Activated CD4-positive, CD25-positive, alpha-beta regulatory T cell (primary cell): ENCODE measurements at regions not wholly inside any gene's neighbourhood (a gene's known extent, or its start where the extent isn't known, plus 50 kb on each side); places are given as distances from the start of the nearest gene placed in this dataset.

ENCODE experiments used
- DNase-seq, 4 experiments: peaks; one replicate each; lab custom pipeline; 2025; lab: John Stamatoyannopoulos, UW

DNA sequence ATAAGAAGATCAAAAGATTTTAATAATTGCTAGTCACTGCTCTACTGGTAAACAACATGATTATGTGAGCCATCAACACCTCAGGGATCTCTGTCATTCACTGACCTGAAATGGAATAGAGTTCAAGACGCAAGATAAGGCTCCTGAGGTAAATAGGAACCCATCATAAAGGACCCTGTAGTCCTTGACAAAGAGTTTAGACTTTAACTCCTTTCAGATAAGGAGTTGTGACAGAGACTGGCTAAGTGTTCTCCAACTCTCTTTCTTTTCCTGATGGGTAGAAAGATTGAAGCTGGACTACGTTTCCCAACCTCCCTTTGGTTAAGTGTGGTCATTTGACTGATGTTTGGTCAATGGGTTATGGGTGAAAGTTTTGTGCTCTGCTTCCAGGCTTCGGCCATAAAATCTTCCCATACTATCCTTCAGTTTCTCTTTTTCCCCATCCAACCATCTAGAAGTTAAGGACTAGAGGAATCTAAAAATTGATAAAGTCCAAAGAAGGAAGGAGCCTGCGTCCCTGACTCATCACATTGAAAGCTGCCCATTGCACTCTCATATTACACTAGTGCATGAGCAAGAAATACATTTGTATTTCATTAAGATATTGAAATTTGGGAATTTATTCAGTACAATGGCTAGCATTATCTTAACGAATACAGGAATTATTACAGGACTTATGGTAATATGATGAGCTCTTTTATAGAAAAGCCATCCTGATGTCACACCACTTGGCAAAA, 293.7 kb upstream of the ACVR2A start:
- DNase-seq, result no peak

DNA sequence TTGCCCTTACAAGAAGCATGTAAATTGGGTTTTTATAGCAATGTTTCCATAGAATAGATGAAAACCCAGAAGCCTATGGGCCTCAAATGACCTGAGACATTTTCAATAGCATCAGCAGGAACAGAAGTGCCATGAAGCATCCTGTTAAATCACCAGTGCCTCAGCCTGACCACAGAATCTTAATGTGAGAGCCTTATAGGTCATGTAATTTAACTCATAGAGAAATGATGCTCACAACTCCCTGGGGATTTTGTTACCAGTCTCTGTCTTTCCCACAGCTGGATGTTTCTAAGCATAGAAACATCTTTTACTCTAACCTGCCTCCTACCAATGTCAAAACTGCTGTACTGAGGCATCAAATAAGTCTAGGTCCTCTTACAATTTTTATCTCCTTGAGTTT, 295.8 kb upstream of the ACVR2A start:
- no peak for DNase-seq

DNA sequence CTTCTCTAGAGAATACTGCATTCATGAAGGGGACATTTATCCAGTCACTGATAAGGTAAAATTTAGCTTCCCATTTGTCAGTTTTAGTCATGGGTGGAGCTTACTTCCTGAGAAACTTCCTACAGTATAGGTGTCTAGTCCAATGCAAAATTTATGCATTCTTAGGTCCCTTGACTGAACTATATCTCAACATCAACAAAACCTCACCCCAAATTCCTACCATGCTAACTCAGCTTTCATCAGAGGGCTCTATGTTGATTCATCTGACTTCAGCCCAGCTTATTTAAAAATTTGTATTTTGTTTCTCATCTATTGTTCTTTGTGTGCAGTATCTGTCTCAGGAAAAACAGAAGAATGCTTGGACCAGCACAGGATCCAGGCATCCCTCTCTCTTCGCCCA, 296.4 kb upstream of the ACVR2A start:
- no peak for DNase-seq

DNA sequence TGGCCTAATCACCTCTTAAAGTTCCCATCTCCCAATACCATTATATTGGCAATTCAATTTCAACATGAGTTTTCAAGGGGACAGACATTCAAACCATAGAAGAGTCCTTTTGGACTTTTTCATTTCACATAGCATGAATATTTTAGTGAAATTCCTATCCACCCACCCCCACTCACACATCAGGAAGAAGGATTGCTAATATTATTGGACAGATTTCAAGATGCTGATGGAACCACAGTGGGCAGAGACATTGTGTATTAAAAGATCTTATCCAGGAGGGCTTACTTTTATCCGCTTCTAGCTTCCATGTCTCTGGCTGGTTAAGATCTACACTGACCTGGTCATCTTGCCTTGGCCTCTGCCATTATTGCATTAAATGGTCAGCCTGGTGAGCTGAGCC, 297.4 kb upstream of the ACVR2A start:
- no peak for DNase-seq

DNA sequence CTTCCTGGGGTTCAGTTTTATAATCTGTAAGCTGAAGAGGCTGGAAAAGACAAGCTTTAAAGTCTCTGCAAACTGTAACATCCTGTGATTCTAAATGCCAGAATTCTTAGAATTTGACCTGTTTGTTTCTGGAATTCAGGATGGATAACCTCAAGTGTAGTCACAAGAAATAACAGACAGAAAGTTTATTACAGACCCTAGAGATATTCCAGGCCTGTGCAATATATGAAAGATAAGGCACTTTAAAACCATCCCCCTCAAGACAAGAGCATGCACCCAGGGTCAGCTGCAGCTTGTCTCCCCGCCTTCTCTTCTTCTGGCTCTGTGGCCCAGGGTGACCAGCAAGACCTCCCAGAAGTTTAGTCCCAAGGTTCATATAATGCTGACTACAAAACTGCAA, 298.7 kb upstream of the ACVR2A start:
- DNase-seq, result no peak

DNA sequence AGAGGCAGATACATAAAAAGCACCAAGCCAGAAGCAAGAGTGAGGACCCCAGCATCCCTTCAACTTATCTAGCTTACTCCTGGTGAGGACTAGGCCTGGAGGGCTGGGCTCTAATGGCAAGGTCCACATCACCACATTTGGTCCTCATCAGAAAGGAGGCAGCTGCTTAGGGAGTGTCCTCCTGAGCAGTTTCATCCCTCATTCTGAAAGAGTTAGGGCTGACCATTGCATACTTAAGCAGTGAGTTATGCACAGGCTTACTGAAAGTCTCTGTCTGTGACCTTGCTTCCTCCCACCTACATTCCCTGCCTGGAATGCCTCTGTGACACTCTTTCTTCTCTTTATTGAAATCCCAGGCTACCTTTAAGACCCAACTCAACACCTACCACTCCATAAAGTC, 301.8 kb upstream of the ACVR2A start:
- DNase-seq, result no peak

DNA sequence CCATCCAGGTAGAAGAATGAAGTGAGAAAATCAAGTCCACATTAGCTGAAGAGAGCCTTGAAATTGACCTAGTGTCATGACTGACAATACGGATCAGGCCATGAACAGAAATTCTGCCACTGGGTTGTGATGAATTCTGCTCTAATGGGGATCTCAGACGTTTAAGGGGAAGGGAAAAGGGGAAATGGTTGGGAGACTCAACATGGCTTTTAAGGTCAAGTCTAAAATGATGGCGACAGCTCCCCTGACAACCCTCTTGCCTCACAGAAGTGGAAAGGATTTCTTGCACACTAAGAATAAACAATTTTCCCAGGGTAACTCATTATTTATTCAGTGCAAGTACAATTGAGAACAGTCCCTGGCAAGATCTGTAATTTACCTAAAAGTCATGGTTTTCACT, 302.5 kb upstream of the ACVR2A start:
- DNase-seq, result no peak

DNA sequence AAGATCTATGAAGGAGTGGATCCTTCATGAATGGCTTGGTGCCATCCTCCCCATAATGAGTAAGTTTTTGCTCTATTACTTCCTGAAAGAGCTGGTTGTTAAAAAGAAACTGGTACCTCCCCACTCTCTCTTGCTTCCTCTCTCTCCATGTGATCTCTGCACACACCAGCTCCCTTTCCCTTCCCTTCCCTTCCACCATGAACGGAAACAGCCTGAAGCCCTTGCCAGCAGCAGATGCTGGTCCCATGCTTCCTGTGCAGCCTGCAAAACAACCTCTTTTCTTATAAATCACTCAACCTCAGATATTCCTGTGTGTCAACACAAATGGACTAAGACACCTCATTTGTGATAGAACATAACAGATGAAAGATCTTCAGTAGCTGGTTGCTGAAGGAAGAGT, 303.5 kb upstream of the ACVR2A start:
- DNase-seq, result no peak

DNA sequence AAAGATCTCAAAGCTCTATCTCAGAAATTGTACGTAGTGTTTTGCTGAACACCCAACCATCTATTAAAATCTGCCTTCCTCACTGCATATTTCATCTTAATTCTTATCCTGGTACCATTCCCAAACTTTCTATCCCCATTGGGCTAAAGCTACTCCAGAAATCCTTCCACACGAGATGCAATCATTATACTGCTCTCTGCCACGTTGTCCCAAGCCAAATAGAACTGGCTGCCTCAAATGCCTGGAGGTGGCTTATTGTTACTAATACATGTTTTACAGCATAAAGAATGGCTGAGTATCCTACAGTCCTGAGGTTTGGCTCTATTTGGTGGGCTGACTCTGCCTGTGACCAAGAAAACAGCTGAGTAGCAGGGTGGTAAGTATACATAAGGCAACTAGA, 306.0 kb upstream of the ACVR2A start:
- DNase-seq, result no peak

DNA sequence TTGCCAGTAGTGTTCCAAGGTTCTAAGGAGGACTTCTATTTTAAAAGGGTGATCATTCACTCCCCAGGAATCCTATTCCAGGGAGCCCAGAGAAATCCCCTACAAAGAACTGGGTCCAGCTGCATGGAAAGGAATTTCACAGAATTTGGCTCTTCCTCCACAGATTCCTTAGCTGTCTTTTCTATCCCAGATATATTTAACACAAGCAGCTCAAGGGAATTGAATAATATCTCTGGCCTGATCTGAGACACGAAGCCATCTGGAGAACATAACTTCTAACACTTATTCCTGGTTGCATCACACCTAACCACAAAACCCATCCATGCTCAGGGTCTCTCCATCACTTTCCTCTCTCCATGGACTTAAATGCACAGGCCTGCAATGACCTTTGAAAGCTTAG, 306.7 kb upstream of the ACVR2A start:
- no peak for DNase-seq

DNA sequence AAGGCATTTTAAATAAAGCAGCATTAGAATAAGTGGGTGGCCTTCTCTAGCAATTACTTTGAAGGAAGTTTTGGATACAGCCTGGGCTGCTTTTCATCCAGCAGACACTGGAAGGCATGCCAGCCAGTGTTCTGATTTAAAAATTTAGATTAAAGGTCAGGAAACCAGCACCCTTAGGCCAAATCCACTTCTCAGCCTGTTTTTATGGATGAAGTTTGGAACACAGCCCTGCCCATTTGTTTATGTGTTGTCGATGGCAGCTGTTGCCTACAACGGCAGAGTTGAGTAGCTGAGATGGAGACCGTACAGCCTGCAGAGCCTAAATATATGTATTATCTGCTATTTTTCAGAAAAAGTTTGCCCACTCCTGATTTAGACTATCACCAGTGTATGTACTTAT, 313.6 kb upstream of the ACVR2A start:
- no peak for DNase-seq

DNA sequence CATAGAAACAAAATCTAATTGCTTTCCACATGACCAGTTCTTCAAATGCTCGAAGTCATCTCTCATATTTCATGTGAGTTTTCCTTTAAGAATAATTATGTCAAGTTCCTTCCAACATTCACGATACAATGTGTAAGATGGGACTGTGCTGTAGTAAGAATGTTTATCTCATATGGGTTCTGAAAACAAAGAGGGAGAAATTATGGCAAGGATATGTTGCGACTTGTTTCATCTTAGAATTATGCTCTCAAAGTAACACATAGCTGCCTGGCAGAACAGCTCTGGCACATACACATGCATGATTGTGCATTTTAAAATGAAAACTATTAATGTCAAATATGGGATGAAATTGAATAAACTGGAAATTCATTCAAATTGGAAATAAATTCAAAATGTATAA, 314.8 kb upstream of the ACVR2A start:
- no peak for DNase-seq

DNA sequence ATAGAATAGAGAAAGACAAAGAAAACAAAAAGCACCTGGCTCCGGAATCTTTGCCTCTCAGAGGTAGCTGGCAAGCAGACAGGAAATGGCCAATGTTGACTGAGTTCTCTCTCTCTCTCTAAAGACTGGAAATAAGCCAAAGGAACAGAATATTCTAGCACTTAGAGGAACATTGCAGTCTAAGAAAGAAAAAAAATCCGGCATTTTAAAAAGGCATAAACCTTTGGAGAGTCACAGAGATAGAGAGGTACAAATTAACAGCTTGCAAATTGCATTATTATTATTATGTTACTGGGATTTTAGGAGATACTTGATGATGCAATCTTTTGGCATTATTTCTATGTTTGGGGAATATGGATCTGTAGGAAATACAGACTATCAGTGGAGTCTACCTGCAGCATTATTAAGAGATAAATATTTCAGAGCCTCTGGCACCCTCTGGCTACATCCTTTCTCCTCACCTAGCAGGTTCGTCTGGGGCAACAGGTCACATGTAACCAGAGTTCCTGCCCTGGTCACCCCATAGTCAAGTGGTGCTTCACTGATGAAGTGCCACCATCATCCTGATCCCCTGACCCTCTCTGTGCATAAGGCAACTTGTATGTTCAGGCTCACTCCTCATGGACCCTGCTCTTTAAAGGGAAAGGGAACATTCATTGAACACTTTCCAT, 318.9 kb upstream of the ACVR2A start:
- DNase-seq, result no peak

DNA sequence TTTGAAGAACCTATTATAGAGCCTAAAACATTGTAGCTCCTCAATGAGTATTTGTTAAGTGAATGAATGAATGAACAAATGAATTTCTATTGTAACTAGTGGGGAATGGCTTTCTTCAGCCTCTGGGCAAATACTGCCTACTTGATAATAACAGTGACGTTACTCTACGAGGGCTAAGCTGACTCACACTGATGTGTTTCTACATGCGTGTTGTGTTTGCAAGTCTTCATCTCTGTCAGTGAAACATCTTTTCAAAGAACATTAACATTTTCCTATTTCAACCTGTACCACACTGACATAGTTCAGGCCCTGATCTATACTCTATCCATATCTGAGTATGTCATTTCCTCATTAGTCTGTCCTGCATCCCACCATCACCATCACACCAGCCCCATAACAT, 319.9 kb upstream of the ACVR2A start:
- no peak for DNase-seq

DNA sequence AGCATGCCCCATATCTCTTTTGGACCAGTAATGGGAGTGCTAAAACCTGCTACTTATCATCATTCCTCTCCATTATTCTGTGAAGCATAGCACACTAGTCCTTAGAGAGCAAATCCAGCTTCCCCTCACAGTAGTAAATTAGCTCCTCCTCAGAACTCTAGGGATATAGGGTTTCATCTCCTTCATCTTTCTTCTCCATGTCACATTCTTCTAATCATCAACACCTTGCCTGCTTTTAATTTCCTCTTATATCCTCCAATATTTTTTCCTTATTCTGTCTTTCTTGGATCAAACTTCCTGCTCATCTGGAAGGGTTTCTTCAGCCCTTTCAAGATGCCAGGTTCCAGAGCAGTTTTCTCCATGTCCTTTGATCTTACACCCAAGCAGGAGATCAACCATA, 321.4 kb upstream of the ACVR2A start:
- no peak for DNase-seq

DNA sequence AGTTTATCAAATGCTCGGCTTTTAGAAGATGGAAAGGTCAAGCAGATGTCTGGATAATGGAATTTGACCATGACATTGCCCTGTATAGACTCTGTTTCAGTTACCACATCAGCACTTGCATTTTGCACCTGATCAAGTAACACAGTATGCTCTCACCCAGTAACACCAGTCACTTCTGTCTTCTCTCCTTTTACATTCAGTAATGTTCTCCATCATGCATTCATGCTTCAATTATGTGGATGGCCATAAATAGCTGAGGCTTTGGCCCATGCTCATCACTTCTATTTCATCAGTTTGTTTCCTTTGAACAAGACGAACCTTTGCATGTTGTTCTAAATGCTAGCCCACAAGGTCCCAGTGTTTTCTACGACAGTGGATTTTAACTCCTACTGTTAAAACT, 322.9 kb upstream of the ACVR2A start:
- no peak for DNase-seq

DNA sequence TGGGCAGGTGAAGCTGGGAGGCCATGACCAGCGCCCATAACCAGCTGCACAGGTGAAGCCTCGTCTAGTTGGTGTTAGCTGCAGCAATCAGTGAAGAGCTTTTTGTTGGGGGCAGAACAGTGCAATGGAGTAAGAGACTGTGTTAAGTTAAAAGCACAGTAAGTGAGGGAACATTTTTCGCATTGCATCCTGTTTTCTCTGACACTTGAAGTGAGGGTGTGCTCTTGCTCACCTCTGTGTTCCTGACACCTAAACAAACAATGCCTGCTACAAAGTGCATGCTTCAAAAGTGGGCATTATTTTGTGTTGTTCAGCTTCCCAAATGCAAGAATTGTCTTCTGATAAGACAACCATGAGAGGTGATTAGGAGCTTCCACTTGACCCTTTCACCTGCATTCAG, 324.0 kb upstream of the ACVR2A start:
- DNase-seq, result no peak

DNA sequence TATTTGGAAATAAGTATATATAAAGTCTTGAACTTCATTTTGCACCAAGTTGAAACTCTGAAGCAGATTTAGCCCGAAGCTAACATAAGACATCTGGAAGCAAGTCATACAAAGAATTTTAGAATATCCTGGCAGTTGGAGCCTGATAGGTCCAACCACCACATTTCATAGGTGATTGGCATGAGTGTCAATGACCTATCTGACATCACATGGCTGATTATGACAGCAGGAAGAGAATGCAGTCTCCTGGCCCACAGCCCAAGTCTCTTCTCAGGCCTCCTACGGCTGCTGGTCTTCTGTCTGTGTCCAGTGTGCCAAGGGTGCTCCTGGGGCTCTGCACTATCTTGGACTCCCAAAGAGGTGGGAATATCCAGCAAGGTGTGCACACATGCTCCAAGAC, 325.7 kb upstream of the ACVR2A start:
- no peak for DNase-seq

DNA sequence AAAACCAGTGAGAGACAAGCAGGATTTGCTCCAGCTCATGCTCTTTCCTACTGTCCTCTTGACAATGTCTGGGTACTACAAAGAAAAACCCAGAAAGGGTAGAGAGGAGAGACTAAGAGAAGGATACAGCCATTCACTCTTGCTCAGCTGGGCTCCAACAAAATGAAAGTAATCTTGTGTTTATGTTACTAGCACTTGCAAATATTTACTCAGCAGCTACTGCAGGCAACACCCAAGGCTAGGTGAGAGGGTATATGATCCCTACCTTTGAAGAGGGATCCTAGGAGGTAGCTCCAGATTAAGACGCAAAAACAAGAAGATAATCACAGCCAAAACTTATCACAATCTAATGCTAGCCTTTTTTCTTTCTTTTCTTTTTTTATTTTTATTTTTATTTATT, 329.6 kb upstream of the ACVR2A start:
- no peak for DNase-seq

DNA sequence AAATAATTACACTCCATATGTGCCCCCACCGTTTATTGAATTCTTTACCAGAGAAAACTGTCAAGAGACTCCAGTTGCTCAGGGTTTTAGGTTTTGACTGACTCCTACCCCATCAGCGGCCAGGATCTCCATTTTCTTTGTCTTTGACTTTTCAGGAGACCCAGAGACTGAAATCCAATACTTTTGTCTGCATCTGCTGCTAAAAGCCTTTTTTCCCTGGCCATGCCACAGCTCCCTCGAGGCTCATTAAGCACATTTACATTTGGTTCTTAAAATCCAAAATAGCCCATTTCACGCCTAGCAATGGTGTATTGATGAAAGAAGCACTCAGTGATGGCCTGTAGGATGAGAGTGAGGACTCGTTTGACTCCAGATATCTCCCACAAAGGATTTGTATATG, 332.6 kb upstream of the ACVR2A start:
- no peak for DNase-seq

DNA sequence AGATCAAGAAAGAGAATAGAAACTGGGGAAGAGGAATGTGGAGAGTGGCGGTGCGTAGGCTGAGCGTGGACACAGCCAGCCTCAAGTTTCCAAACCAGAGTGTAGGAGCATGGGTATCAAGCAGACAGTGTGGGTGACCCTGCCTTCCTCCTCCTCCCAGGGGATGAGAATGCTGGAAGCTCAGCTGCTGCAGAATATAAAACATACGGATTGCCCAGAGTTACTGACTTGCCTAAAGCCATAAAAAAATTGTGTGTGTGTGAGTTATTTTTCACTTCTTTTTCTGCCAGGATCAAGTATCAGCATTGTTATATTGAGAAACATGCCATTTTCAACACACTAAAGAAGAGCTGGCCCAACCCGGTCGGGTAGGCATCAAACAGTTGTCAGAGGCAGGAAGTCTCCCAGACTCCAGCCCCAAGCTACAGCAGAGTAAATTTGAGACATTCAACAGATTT, 333.3 kb upstream of the ACVR2A start:
- no peak for DNase-seq

DNA sequence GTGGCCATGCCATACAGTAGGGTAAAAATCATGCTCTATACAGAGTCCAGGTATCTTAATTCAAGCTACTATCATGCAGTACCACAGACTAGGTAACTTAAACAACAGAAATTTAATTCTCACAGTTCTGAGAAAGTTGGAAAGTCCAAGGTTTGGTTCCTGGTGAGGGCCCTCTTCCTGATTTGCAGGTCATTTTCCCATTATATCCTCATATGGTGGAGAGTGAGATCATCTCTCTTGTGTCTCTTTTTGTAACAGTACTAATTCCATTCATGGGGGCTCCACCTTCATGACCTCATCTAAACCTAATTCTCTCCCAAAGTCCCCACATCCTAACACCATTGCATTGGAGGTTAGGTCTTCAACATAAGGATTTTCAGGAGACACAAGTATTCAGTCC, 335.0 kb upstream of the ACVR2A start:
- DNase-seq, result no peak

DNA sequence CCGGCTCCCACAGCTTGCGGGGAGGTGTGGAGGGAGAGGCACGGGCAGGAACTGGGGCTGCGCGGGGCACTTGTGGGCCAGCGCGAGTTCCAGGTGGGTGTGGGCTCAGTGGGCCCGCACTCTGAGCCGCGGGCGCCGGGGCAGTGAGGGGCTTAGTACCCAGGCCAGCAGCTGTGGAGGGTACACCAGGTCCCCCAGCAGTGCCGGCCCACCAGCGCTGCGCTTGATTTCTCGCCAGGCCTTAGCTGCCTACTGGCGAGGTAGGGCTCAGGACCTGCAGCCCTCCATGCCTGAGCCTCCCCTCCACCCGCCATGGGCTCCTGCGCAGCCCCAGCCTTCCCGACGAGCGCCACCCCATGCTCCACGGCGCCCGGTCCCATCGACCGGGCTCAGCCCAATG, 337.9 kb upstream of the ACVR2A start:
- no peak for DNase-seq

DNA sequence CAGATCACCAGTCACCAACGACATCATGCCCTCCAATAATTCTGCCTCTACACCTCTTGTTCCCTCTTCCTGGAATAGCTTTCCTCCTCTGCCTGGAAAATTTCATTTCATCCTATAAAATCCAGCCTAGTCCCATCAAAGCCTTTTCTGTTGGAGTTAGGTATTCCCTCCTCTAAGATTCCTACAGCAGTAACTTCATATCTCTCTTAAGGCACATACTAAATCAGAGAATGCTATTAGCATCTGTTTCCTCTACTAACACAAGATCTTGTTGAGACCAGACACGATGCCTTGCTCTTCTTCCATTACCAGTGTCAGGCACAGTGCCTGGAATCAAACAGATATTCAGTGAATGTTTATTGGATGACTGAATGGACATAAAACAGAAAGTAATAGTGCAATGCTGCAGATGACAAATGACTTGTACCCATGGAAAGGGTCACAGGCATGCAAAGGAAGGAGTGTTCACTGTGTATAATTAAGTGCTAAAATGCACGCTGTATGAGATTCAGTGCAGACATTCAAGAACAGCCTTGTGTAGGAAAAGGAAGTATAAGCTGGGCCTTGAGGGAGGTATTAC, 342.0 kb upstream of the ACVR2A start:
- no peak for DNase-seq
